Gastroesophageal sphincter (tissue), 4 donors: ENCODE measurements at regions not wholly inside any gene's neighbourhood (a gene's known extent, or its start where the extent isn't known, plus 50 kb on each side); places are given as distances from the start of the nearest gene placed in this dataset.

Source experiments
- ATAC-seq: fragments of 150-250 bp; one replicate; pipeline ENCODE4 v1.9.1; 2016; ENCODE audit warnings: mild to moderate bottlenecking, moderate library complexity
- H3K27ac ChIP-seq, 4 donors: fragments of 200-600 bp; sonication (generic) in 3 of 4; 1 replicate in 3 of 4; 2 replicates in 1 of 4; pipeline ENCODE4 v1.5.1; 2016 to 2019
- H3K27me3 ChIP-seq: fragments of 200-600 bp; sonication (generic); one replicate; pipeline ENCODE4 v1.5.1; 2019
- H3K36me3 ChIP-seq, 2 donors: fragments of 200-600 bp; sonication (generic); one replicate each; pipeline ENCODE4 v1.5.1; 2019; ENCODE audit warnings: control low read depth in 1 of 2
- H3K4me1 ChIP-seq, 3 donors: fragments of 200-600 bp; sonication (generic); 1 replicate in 2 of 3; 2 replicates in 1 of 3; pipeline ENCODE4 v1.5.1; 2016 to 2019; ENCODE audit warnings: control low read depth in 2 of 3
- H3K4me3 ChIP-seq, 2 donors: fragments of 200-600 bp; sonication (generic); one replicate each; pipeline ENCODE4 v1.5.1; 2019; ENCODE audit warnings: mild to moderate bottlenecking in 1 of 2, moderate library complexity in 1 of 2
- H3K9me3 ChIP-seq, 3 donors: fragments of 200-600 bp; sonication (generic); one replicate each; pipeline ENCODE4 v1.5.1; 2017 to 2019; ENCODE audit warnings: control low read depth in 2 of 3
- EP300 ChIP-seq: sonication (generic); formaldehyde crosslinking; IDR thresholded peaks from one replicate; pipeline ENCODE4 v1.6.1; 2017; ENCODE audit warnings: antibody characterized with exemption, mild to moderate bottlenecking
- POLR2A ChIP-seq, 2 donors: fragments of 450-650 bp; IDR thresholded peaks; one replicate each; pipeline ENCODE4 v1.6.1; 2017; ENCODE audit warnings: antibody characterized with exemption in 2 of 2, mild to moderate bottlenecking in 2 of 2, moderate library complexity in 1 of 2
- POLR2AphosphoS5 ChIP-seq: sonication (generic); formaldehyde crosslinking; IDR thresholded peaks from one replicate; pipeline ENCODE4 v1.6.1; 2017; ENCODE audit warnings: antibody characterized with exemption
- WGBS, 2 donors: methylation state at CpG; one replicate each; pipeline ENCODE4 v1.1.5; 2018; ENCODE audit warnings: low coverage in 1 of 2; 5-methylcytosine and 5-hydroxymethylcytosine counted together
- TF ChIP-seq, protein P1 (sequence below), 4 experiments: fragments of 200-600 bp in 2 of 4; fragments of 450-650 bp in 2 of 4; sonication (generic) in 1 of 4; IDR thresholded peaks; one replicate each; pipeline ENCODE4 v1.5.1; 2017 to 2019; ENCODE audit warnings: antibody characterized with exemption in 4 of 4, mild to moderate bottlenecking in 2 of 4, moderate library complexity in 2 of 4

DNA sequence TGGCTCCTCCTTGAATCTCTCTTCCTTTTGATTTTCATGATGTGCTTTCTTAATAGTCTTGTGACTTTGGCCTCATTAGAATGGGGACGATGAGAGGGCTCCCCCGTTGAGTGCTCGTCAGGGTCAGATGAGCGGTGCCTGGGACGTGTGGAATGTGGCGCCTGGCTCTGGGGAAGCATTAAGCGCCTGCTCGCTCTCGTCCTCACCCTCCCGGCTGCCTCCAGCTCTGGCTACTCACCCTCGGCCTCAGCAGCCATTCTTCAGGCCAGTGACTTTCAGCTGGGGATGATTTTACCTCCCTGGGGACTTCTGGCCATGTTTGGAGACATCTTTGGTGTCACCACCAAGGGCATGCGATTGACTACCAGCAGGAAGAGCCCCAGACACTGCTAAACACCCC is 69.7 kb downstream of the RPS6KA4 start:
- 83% methylated on average over 1 of the region's 12 CpGs; no CpG with 5 or more reads in 1 of the 2 donors for WGBS, 2 donors
- H3K27ac ChIP-seq = no peak overlapping the region
- no peak for ATAC-seq

DNA sequence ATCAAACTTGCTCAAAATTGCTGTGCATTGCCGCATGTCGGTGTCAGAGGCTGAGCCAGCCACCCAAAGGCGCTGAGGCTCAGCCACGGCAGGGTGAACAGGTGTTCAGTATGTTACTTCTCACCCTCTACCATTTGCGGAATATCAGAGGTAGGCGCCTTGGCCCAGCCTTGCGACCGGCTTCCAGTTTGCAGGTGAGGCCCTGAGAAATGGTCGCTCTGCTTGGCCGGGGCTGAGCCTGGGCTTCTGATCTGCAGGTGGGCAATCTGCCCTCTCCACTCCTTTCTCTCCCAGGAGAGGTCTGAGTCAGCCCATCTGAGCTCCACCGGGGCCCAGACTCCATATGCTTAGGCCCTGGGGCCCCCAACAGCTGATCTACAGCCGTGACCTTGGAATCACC is 71.0 kb downstream of the RPS6KA4 start:
- no peak for ATAC-seq
- Histone ChIP-seq H3K9me3 (peaks cover 0 to 9% (median 0%) of the 10 kb centered on the region in 3 donors), H3K27me3 (peaks cover 12% of the 10 kb centered on the region), H3K27ac (no peak overlapping the region), H3K4me3 (no peak overlapping the region), H3K36me3 (no peaks in the 10 kb centered on the region), H3K4me1 (no peaks in the 10 kb centered on the region)
- WGBS, 2 donors = 86% methylated on average over 8 of the region's 12 CpGs; no CpG with 5 or more reads in 1 of the 2 donors
- TF ChIP-seq, protein P1, sequence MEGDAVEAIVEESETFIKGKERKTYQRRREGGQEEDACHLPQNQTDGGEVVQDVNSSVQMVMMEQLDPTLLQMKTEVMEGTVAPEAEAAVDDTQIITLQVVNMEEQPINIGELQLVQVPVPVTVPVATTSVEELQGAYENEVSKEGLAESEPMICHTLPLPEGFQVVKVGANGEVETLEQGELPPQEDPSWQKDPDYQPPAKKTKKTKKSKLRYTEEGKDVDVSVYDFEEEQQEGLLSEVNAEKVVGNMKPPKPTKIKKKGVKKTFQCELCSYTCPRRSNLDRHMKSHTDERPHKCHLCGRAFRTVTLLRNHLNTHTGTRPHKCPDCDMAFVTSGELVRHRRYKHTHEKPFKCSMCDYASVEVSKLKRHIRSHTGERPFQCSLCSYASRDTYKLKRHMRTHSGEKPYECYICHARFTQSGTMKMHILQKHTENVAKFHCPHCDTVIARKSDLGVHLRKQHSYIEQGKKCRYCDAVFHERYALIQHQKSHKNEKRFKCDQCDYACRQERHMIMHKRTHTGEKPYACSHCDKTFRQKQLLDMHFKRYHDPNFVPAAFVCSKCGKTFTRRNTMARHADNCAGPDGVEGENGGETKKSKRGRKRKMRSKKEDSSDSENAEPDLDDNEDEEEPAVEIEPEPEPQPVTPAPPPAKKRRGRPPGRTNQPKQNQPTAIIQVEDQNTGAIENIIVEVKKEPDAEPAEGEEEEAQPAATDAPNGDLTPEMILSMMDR (IDR thresholded peaks at IDR 0.05) = no peak
- TF ChIP-seq POLR2AphosphoS5 (no peak), POLR2A (IDR thresholded peaks at IDR 0.05) (no peak), EP300 (no peak)

More for the DNA sequence above, 69.7 kb downstream of the RPS6KA4 start:
- TF ChIP-seq POLR2AphosphoS5 = no peak
- TF ChIP-seq POLR2A (IDR thresholded peaks at IDR 0.05) = no peak
- TF ChIP-seq, protein P1 (IDR thresholded peaks at IDR 0.05) = no peak
- no peak for TF ChIP-seq EP300
- Histone ChIP-seq H3K27me3 (peaks cover 10% of the 10 kb centered on the region), H3K9me3 (peaks cover 0 to 9% (median 0%) of the 10 kb centered on the region in 3 donors), H3K36me3 (no peaks in the 10 kb centered on the region), H3K4me1 (no peaks in the 10 kb centered on the region), H3K4me3 (no peak overlapping the region)

DNA sequence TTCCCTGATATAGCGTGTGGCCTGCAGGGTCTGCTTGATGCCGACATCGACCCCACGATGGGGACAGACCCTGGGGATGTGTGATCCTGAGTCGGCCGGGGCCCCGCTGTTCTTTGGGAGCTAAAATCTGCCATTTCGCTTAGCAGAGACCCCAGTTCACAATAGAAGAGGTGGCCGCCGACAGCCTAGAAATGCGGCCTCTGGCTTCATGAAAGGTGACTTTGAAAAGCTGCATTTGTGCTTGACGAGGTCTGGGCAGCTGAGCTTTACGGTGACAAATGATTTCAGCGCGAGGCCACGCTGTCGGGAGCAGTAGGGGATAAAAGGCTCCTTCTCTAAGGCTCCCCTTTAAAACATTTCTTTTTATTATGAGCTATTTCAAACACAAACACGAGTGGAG is 71.7 kb downstream of the RPS6KA4 start:
- H3K9me3 ChIP-seq = peaks cover 0 to 9% (median 0%) of the 10 kb centered on the region in 3 donors
- TF ChIP-seq POLR2AphosphoS5 = no peak
- TF ChIP-seq POLR2A (IDR thresholded peaks at IDR 0.05) = no peak
- TF ChIP-seq EP300 = no peak
- TF ChIP-seq, protein P1 (IDR thresholded peaks at IDR 0.05) = no peak
- peaks cover 16% of the 10 kb centered on the region for H3K27me3 ChIP-seq
- no peak overlapping the region for H3K4me3 ChIP-seq
- no peak for ATAC-seq
- no peaks in the 10 kb centered on the region for H3K36me3 ChIP-seq
- 39 to 50% methylated on average over 2 to 17 of the region's 18 CpGs for WGBS, 2 donors
- H3K4me1 ChIP-seq = no peaks in the 10 kb centered on the region
- no peak overlapping the region for H3K27ac ChIP-seq

DNA sequence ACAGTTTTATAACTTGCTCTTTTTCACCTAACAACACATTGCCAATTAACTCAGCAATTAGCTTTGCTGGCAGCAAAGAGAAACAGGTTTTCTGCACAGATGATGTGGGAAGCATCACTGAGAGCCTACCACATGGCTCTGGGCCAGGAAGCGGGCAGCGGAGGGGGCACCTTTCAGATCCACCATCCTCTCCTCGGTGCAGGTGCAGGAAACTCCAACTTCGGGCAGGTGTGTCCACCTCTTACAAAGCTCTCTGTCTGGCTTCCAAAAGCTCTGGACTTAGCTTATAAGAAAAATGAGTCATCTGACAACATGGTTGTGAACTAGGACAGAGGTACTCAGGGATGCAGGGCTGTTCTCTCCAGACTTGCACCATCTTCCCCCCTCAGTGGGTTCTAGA is 77.0 kb downstream of the RPS6KA4 start:
- no peak for ATAC-seq
- H3K9me3 ChIP-seq = peaks cover 0 to 9% (median 0%) of the 10 kb centered on the region in 3 donors
- TF ChIP-seq POLR2A (IDR thresholded peaks at IDR 0.05) (no peak), EP300 (no peak), POLR2AphosphoS5 (no peak)
- TF ChIP-seq, protein P1 (IDR thresholded peaks at IDR 0.05) = no peak
- 63% methylated on average over 4 of the region's 4 CpGs; no CpG with 5 or more reads in 1 of the 2 donors for WGBS, 2 donors
- H3K27me3 ChIP-seq = peaks cover 46% of the 10 kb centered on the region
- no peaks in the 10 kb centered on the region for H3K36me3 ChIP-seq
- H3K4me1 ChIP-seq = no peaks in the 10 kb centered on the region
- H3K27ac ChIP-seq = no peak overlapping the region
- no peak overlapping the region for H3K4me3 ChIP-seq

DNA sequence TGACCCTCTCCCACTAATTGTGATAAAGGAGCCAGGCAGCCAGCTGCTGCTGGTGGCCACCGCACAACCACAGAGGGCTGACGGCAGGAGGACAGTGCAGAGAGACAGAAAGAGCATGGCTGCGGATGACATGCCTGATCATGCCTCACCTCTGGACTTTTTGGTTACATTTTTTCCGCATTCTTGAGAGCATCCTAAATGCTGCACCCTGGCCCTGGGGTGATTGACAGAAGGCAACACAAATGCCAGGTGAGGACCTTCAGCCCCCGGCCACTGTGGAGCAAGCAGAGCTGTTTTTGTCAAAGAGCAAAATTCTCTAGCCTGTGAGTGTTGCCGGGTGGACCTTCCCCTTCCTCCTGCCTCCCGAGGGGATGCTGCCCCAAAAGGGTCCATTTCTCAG is 78.5 kb downstream of the RPS6KA4 start:
- H3K4me1 ChIP-seq = no peaks in the 10 kb centered on the region
- WGBS, 2 donors = 50 to 73% methylated on average over 1 to 4 of the region's 7 CpGs
- H3K36me3 ChIP-seq = no peaks in the 10 kb centered on the region
- peaks cover 0 to 1% (median 0%) of the 10 kb centered on the region in 3 donors for H3K9me3 ChIP-seq
- H3K4me3 ChIP-seq = no peak overlapping the region
- no peak for ATAC-seq
- no peak overlapping the region for H3K27ac ChIP-seq
- TF ChIP-seq, protein P1 (IDR thresholded peaks at IDR 0.05) = no peak
- TF ChIP-seq POLR2A (IDR thresholded peaks at IDR 0.05) = no peak
- no peak for TF ChIP-seq POLR2AphosphoS5
- TF ChIP-seq EP300 = no peak
- peaks cover 43% of the 10 kb centered on the region for H3K27me3 ChIP-seq
